Ureter (tissue), 1 donor: ENCODE measurements at regions not wholly inside any gene's neighbourhood (a gene's known extent, or its start where the extent isn't known, plus 50 kb on each side); places are given as distances from the start of the nearest gene placed in this dataset.

Experiments used
- DNase-seq: peaks from one replicate; pipeline ENCODE4 v3.0.0-alpha.2; 2020; ENCODE audit warnings: low spot score
- donor health status: DM: yes; HTN: yes; CAD: no.

- DNase-seq = no peak
These were observed 408.1 kb upstream of the ADGRL2 start for GRCh38 chr1:81392526-81393226.

- DNase-seq = no peak
These were observed 409.5 kb upstream of the ADGRL2 start for GRCh38 chr1:81391125-81391828.

GRCh38 chr1:81388435-81388834 lies 412.3 kb upstream of the ADGRL2 start:
- DNase-seq = no peak

- DNase-seq = no peak
These were observed 413.3 kb upstream of the ADGRL2 start for GRCh38 chr1:81387446-81387845.

- no peak for DNase-seq
These were observed 418.2 kb upstream of the ADGRL2 start for GRCh38 chr1:81382561-81382960.

- DNase-seq = no peak
These were observed 418.9 kb upstream of the ADGRL2 start for GRCh38 chr1:81381881-81382280.

- DNase-seq = no peak
These were observed 420.3 kb upstream of the ADGRL2 start for GRCh38 chr1:81380436-81380835.

GRCh38 chr1:81379430-81379829 lies 421.3 kb upstream of the ADGRL2 start:
- no peak for DNase-seq

- DNase-seq = no peak
These were observed 423.3 kb upstream of the ADGRL2 start for GRCh38 chr1:81377406-81377805.

GRCh38 chr1:81375884-81376548 lies 424.7 kb upstream of the ADGRL2 start:
- DNase-seq = no peak

- no peak for DNase-seq
These were observed 426.3 kb upstream of the ADGRL2 start for GRCh38 chr1:81374481-81374880.

GRCh38 chr1:81371864-81372263 lies 428.9 kb upstream of the ADGRL2 start:
- no peak for DNase-seq

- DNase-seq = no peak
These were observed 430.9 kb upstream of the ADGRL2 start for GRCh38 chr1:81369833-81370232.

- DNase-seq = no peak
These were observed 434.6 kb upstream of the ADGRL2 start for GRCh38 chr1:81366173-81366572.

- no peak for DNase-seq
These were observed 436.6 kb upstream of the ADGRL2 start for GRCh38 chr1:81364088-81364487.

- DNase-seq = no peak
These were observed 442.6 kb upstream of the ADGRL2 start for GRCh38 chr1:81358151-81358550.

GRCh38 chr1:81351864-81352263 lies 448.9 kb upstream of the ADGRL2 start:
- no peak for DNase-seq

- no peak for DNase-seq
These were observed 451.4 kb upstream of the ADGRL2 start for GRCh38 chr1:81349194-81349965.

- DNase-seq = no peak
These were observed 455.6 kb upstream of the ADGRL2 start for GRCh38 chr1:81345110-81345509.

GRCh38 chr1:81340239-81340638 lies 460.5 kb upstream of the ADGRL2 start:
- DNase-seq = no peak

GRCh38 chr1:81337226-81337625 lies 463.5 kb upstream of the ADGRL2 start:
- DNase-seq = no peak

- no peak for DNase-seq
These were observed 464.9 kb upstream of the ADGRL2 start for GRCh38 chr1:81335876-81336275.
